Prostate gland (tissue), 2 donors: ENCODE measurements at regions not wholly inside any gene's neighbourhood (a gene's known extent, or its start where the extent isn't known, plus 50 kb on each side); places are given as distances from the start of the nearest gene placed in this dataset.

Experiments
- DNase-seq: peaks from one replicate; pipeline ENCODE4 v3.0.0-alpha.2; 2019; ENCODE audit warnings: low spot score
- H3K27ac ChIP-seq, 2 donors: fragments of 200-600 bp; sonication (generic); 2 replicates each; pipeline ENCODE4 v1.5.1; 2017 to 2019
- H3K27me3 ChIP-seq: fragments of 200-600 bp; sonication (generic); replicated peaks from 2 replicates; pipeline ENCODE4 v1.5.1; 2019; ENCODE audit not compliant: insufficient read depth
- H3K36me3 ChIP-seq, 2 donors: fragments of 200-600 bp; sonication (generic); 1 replicate in 1 of 2; 2 replicates in 1 of 2; pipeline versions ENCODE4 v1.5.1 to v1.8.1; 2017 to 2019
- H3K4me1 ChIP-seq: fragments of 200-600 bp; sonication (generic); replicated peaks from 2 replicates; pipeline ENCODE4 v1.5.1; 2019
- H3K4me3 ChIP-seq, 2 donors: fragments of 200-600 bp; sonication (generic); 2 replicates each; pipeline ENCODE4 v1.5.1; 2017 to 2019
- H3K9me3 ChIP-seq: fragments of 200-600 bp; sonication (generic); 2 replicates; pipeline ENCODE4 v1.5.1; 2017
- POLR2A ChIP-seq: fragments of 450-650 bp; IDR thresholded peaks from one replicate; pipeline ENCODE4 v1.6.1; 2016; ENCODE audit warnings: antibody characterized with exemption, mild to moderate bottlenecking
- POLR2AphosphoS5 ChIP-seq: sonication (generic); formaldehyde crosslinking; IDR thresholded peaks from one replicate; pipeline ENCODE4 v1.6.1; 2017; ENCODE audit warnings: antibody characterized with exemption
- WGBS: methylation state at CpG from one replicate; pipeline ENCODE4 v1.1.5; 2018; 5-methylcytosine and 5-hydroxymethylcytosine counted together
- intact Hi-C: fragments of 100-400 bp; cut with DNase I; formaldehyde crosslinking; loops from one replicate; pipeline ENCODE4 v1.14.2; 2022
- TF ChIP-seq, protein P1 (sequence below), 4 experiments: fragments of 200-600 bp in 2 of 4; fragments of 450-650 bp in 2 of 4; sonication (generic) in 2 of 4; IDR thresholded peaks; 1 replicate in 3 of 4; 2 replicates in 1 of 4; pipeline ENCODE4 v1.5.1; 2016 to 2019; ENCODE audit warnings: antibody characterized with exemption in 4 of 4, mild to moderate bottlenecking in 2 of 4, moderate library complexity in 2 of 4

GRCh38 chr3:72289692-72290071 lies 504.7 kb upstream of the PROK2 start:
- intact Hi-C loops, result no loop called here
- H3K4me3 ChIP-seq, result no peak overlapping the region

DNA sequence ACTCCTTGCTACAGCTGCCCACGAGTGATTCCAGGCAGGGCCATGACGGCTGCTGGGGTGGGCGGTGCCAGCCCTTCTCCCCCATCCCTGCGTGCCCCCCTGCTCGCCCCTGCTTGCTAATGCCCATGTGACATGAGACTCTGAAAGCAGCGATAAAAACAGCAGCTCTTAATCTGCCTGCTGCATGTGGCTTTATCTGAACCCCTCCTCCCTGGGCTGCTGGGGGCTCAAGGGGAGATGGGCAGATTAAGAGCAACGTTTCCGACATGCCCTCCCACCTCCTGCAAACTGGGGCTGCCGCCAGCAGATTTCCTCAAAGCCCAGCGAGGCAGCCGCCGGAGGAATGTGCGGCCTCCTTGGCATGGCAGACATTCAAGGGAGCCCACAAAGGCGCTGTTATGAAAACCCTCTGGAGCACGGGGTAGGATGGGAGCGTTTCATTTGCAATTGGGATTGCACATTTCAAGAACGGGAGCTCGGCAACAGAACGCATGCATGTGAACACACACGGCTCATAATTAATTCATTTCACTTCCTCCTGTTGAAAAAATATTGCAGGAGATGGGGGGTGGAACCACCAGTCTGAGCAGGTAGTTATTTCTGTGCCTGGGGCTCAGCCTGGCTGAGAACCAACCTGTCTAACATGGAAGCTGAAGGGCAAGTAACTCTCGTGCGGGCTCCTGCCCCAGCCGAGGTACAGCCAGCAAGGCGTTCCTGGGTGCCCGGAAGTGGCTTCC lies 504.2 kb upstream of the PROK2 start:
- peaks cover 8% of the 10 kb centered on the region for H3K4me1 ChIP-seq
- H3K27ac ChIP-seq, result peak overlapping the region; percentile 32 to 53
- no peak for TF ChIP-seq POLR2A
- TF ChIP-seq, protein P1, sequence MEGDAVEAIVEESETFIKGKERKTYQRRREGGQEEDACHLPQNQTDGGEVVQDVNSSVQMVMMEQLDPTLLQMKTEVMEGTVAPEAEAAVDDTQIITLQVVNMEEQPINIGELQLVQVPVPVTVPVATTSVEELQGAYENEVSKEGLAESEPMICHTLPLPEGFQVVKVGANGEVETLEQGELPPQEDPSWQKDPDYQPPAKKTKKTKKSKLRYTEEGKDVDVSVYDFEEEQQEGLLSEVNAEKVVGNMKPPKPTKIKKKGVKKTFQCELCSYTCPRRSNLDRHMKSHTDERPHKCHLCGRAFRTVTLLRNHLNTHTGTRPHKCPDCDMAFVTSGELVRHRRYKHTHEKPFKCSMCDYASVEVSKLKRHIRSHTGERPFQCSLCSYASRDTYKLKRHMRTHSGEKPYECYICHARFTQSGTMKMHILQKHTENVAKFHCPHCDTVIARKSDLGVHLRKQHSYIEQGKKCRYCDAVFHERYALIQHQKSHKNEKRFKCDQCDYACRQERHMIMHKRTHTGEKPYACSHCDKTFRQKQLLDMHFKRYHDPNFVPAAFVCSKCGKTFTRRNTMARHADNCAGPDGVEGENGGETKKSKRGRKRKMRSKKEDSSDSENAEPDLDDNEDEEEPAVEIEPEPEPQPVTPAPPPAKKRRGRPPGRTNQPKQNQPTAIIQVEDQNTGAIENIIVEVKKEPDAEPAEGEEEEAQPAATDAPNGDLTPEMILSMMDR (IDR thresholded peaks at IDR 0.05), result no peak
- peak; percentile 30 for TF ChIP-seq POLR2AphosphoS5
- H3K36me3 ChIP-seq, result no peaks in the 10 kb centered on the region
- H3K4me3 ChIP-seq, result no peak overlapping the region
- H3K27me3 ChIP-seq, result no peaks in the 10 kb centered on the region
- H3K9me3 ChIP-seq, result no peaks in the 10 kb centered on the region
- 26% methylated on average over 22 of the region's 25 CpGs for WGBS
- intact Hi-C loops, result no loop called here
- peak; percentile 56 for DNase-seq

More at GRCh38 chr3:72289692-72290071, 504.7 kb upstream of the PROK2 start:
- Histone ChIP-seq H3K27me3 (no peaks in the 10 kb centered on the region), H3K36me3 (no peaks in the 10 kb centered on the region), H3K4me1 (peaks cover 8% of the 10 kb centered on the region), H3K9me3 (no peaks in the 10 kb centered on the region), H3K27ac (peak overlapping the region; percentile 32 to 53)
- 62% methylated on average over 4 of the region's 4 CpGs for WGBS
- DNase-seq, result no peak
- TF ChIP-seq POLR2A, result no peak
- TF ChIP-seq, protein P1 (IDR thresholded peaks at IDR 0.05), result no peak

GRCh38 chr3:72287956-72288355 lies 503.0 kb upstream of the PROK2 start:
- Histone ChIP-seq H3K4me1 (peaks cover 8% of the 10 kb centered on the region), H3K9me3 (no peaks in the 10 kb centered on the region), H3K36me3 (no peaks in the 10 kb centered on the region), H3K27me3 (no peaks in the 10 kb centered on the region), H3K4me3 (no peak overlapping the region), H3K27ac (no peak overlapping the region)
- TF ChIP-seq POLR2AphosphoS5 (peak; percentile 46), POLR2A (no peak)
- 6% methylated on average over 1 of the region's 1 CpG for WGBS
- DNase-seq, result peak; percentile 70
- intact Hi-C loops, result no loop called here

- 97% methylated on average over 3 of the region's 3 CpGs for WGBS
- Histone ChIP-seq H3K27ac (no peak overlapping the region), H3K9me3 (no peaks in the 10 kb centered on the region), H3K4me1 (peaks cover 8% of the 10 kb centered on the region), H3K4me3 (no peak overlapping the region), H3K36me3 (no peaks in the 10 kb centered on the region), H3K27me3 (no peaks in the 10 kb centered on the region)
- intact Hi-C loops, result no loop called here
- no peak for TF ChIP-seq POLR2A
- no peak for TF ChIP-seq POLR2AphosphoS5
- TF ChIP-seq, protein P1 (IDR thresholded peaks at IDR 0.05), result no peak
- no peak for DNase-seq
These were observed 500.6 kb upstream of the PROK2 start for GRCh38 chr3:72285502-72285901.

- 76% methylated on average over 5 of the region's 5 CpGs for WGBS
- H3K27me3 ChIP-seq, result no peaks in the 10 kb centered on the region
- intact Hi-C loops, result no loop called here
These were observed 499.5 kb upstream of the PROK2 start for GRCh38 chr3:72284471-72284870.

More at GRCh38 chr3:72284471-72284870, 499.5 kb upstream of the PROK2 start:
- TF ChIP-seq, protein P1 (IDR thresholded peaks at IDR 0.05), result no peak
- TF ChIP-seq POLR2AphosphoS5, result no peak
- TF ChIP-seq POLR2A, result no peak
- Histone ChIP-seq H3K4me3 (no peak overlapping the region), H3K4me1 (peaks cover 11% of the 10 kb centered on the region), H3K27ac (no peak overlapping the region), H3K36me3 (no peaks in the 10 kb centered on the region), H3K9me3 (no peaks in the 10 kb centered on the region)
- no peak for DNase-seq
